MM.1S (cell line): ENCODE measurements at regions not wholly inside any gene's neighbourhood (a gene's known extent, or its start where the extent isn't known, plus 50 kb on each side); places are given as distances from the start of the nearest gene placed in this dataset.

Experiments used
- CTCF ChIP-seq: fragments of 300-600 bp; sonication (generic); IDR thresholded peaks from 2 replicates; pipeline ENCODE4 v1.5.1; 2016; ENCODE audit warnings: antibody characterized with exemption, low read length, mixed read lengths
- EZH2 ChIP-seq: fragments of 300-600 bp; sonication (generic); optimal IDR thresholded peaks from 2 replicates; pipeline ENCODE3; 2017; ENCODE audit warnings: low read depth, mild to moderate bottlenecking, antibody characterized with exemption, low read length, mixed read lengths
- EZH2phosphoT487 ChIP-seq: fragments of 300-600 bp; sonication (generic); IDR thresholded peaks from 2 replicates; pipeline ENCODE4 v1.6.1; 2018; ENCODE audit warnings: antibody characterized with exemption, low read length

GRCh38 chrX:99192421-99192820 is 1217.7 kb downstream of the PCDH19 start:
- TF ChIP-seq CTCF: no peak
- no peak for TF ChIP-seq EZH2
- TF ChIP-seq EZH2phosphoT487: no peak
